ENCODE measurements at regions not wholly inside any gene's neighbourhood (a gene's known extent, or its start where the extent isn't known, plus 50 kb on each side); places are given as distances from the start of the nearest gene placed in this dataset.

DNA sequence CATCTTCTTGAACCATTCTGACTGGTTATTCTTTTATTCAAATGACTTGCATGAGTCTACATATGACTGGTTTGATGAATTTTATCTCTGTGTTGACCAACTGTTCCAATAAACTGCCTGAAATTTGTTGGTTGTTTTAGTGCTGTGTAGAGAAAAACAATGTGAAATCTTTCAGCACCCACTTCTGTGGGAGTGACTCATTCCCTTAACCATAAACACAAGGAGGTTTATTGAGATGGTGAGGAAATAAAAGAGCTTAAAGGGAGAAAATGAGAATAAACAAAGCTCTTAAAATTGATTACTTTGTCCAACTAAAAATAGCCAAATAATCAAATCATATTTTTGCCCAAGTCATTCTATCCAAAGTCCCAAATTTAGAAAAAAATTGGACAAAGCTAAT lies 341.1 kb downstream of the TGFB2 start:
- DNase-seq: no peak

DNA sequence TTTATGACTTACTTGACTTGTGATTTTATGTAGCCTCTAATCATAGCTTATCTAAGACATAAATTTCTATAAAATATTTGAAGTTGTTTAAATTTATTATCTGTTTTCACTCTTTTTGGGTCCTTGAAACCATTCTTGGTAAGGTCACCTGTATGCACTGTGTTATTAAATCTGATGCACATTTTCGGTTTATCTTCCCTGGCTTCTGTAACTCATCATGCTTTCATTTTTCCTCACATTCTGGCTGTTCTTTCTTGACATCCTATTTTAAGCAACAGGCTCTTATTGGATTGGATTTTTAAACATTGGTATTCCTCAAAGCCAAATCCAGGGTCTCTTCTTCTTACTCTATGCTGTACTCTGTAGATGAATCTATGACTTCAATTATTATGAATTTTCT lies 341.6 kb downstream of the TGFB2 start:
- DNase-seq: no peak

DNA sequence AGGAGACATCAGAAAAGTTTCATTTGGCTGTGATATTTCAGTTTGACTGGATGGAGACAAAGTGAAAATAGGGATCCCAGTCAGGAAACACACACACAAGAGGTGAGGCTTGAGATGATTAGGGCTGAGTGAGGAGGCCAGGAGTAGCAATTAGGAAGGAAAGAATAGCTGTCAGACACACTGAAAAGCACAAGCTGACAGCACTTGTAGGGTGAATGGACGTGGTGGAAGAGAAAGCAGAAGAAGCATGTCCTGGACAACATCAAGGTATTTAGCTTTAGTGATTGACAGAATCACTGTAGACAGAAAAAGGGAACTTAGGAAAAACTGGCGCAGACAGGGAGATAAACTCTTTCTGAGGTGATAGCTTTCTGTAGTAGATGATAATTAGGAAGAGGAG lies 347.7 kb downstream of the TGFB2 start:
- no peak for DNase-seq

DNA sequence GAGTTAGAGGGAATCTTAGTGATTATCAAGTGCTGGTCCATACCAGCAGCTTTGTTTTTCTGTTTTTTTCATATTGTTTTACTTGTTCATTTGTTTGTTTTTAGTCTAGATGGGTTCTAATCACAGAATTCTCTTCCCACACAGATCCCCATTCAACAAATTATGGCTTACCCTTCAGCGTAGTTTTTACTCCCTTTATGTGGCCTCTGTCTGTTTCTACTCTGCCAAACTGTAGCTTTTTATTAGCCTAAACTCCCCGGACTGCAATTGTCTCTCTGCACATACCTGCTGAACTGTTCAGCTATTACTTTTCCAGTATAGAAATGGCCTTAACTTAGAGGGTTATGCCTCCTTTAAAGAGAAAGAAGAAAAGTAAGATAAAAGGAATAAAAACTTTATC lies 348.5 kb downstream of the TGFB2 start:
- DNase-seq: no peak

DNA sequence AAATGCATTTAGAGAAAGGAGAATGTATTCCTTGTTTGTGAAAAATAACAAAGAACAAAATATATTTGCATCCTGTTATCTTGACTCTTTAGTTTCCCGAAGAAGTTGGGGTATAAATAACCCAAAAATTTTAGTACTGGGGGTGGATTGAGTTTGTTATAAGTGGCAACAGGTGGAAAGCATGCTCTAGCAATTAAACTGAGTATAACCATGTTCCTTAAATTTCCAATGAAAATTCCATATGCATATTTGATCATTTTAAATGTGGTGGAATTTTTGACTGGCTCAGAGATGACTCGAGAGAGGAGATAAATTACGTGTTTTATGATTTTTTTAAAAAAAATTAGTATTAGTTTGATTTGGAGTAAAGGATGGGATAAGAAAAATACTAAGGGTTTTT lies 348.9 kb downstream of the TGFB2 start:
- DNase-seq: no peak

DNA sequence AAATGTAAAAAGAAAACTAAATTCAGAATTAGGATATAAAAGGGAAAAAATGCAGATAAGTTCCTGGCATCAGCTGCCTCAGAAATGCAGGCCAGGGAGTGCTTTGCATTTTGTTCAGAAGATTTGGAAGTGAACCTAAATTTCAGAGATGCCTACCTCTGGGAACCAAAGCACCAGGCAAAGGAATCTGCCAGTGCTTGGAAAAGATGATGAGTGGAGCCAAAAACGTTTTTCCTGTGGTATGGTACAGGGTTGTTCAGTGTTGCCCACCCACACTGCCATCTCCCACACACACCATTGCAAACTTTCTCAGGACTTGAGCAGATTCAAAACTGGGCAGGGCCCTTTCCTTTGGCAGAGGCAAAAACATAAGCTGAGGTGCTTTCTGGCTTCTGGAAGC lies 349.5 kb downstream of the TGFB2 start:
- no peak for DNase-seq

DNA sequence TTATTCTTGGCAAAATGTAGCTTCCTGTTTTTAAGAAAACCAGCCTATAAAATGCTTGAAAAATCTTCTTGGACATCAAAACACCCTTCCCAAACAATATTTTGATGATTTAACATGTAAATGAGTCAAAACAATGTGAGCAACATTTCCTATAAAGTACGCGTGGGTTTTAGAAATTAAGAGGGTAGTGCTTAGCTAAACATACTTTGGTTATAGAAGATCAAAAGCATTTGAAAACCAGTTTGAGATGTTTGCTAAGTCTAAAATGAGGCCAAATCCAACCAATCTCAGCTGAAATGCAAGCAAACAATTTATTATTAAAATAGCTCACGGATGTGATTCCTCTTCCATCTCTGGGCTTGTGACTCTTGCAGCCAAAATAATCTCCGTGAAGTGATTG lies 350.4 kb downstream of the TGFB2 start:
- no peak for DNase-seq

DNA sequence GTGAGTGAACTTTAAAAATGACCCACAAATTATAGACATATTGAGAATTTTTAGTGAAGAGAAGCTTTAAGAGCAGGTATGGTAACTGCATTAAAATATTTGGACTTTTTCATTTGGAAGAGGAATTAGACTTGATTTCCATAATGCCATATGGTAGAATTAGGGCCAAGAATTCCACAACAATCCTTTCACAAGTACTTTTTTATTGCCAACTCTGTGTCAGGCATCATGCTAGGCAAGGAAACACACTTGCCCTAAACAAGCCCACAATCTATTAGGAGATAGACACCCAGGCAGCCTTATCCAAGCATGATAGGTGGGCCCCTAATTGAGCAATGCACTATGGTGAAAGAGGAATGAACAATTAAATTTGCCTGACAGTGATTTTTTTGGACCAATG lies 353.0 kb downstream of the TGFB2 start:
- DNase-seq: no peak

DNA sequence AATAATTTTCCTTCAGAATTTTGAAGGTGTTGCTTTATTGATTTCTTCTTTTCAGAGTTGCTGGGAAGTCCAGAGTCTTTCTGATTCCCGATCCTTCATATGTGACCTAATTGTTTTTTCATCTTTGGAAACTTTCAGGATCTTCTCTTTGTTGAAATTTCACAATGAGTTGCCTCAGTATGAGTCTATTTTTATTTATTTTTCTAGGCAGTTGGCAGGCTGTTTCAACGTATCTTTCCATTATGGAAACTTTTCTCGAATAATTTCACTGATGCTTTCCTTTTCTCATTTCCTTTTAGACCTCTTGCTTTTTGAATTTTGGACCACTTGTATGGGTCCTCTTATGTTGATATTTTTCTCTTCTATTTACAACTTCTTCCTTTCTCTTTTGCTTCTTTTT lies 354.3 kb downstream of the TGFB2 start:
- DNase-seq: no peak

DNA sequence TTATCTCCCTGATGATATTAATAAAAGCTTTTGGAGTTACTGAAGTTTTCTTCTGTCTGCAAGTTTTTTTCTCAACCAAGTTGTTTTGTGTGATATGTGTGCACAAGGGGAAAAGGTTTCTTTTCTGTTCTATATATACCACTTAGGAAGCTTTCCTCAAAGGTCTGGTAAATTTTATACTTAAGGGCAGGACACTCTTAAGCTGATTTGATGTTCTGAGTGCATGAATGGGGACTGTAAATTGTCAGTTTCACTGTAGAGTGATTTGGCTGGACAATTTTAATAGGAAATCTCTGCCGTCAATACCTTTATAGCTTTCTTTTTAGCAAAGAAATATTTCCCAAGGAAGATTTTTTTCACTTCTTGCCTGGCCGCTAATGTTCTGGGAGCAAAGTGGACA lies 354.7 kb downstream of the TGFB2 start:
- DNase-seq: no peak

DNA sequence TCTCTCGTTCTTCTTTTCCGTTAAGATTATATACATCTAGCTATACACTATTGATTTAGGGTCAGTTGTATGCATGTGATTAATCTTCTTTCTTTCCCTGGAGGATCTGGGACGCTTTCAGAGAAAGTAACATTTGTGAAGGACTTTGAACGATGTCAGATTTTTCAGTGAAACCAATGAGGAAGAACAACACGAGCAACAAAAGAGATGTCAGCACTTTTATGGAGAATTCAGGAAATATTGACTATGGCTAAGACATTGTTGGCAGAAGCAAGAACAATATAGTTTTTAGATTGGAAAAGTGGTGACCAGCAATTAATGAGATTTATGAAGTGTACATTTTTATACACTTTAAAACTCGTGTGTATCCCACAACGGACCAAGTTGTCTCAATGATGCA lies 355.5 kb downstream of the TGFB2 start:
- no peak for DNase-seq

DNA sequence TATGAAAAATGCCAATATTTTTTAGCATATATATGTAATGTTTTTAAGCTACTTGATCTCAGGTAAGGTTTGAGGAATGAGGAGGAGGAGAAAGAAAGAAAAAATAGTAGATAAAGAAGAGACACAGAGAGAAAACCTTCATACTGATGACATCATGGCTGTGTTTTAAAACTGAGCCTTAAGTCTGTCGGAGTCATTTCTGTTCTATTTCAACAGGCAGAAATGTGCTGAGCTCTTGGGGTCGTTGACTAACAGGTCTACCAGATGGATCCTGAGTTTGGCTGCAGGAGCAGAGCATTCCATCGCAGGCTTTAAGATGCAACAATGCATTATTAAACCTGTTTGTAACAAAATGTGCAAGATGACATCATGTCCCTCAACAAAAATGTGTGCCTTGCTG lies 356.0 kb downstream of the TGFB2 start:
- no peak for DNase-seq

DNA sequence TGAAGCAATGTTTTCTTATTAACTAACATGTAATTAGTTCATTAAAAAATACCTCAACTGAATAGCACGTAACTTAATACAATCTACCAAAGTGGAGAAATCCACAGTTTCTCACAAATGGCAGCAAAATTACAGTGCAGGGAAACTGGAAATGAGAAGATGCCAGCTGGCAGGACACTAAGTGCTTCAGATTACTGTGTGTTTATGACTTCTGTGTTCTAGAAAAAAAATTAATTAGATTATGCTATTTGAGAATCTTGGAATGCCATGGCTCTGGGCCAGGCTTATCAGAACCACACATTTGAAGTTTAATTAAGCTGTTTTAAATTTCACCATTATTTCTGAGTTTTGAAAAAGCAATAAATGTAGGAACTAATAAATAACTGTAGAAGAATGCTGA lies 357.6 kb downstream of the TGFB2 start:
- peak in 1 of 2 experiments; percentile 18 for DNase-seq

DNA sequence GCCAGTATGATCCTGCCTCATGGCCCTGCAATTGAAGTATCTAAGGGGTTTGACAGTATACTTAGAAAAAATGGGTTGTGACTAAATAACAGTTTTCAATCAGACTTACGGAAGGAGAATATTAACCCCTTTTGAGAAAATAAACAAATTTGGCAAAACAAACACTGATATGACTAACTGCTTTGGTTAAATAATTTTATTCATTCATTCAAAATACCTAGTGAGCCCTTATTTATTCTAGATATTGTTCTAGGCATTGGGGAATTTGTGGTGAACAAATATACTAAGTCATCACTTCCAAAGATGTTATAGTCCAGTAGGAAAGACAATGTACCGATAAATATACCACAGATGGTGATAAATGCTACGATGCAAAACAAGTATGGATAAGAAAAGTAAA lies 358.7 kb downstream of the TGFB2 start:
- no peak for DNase-seq

DNA sequence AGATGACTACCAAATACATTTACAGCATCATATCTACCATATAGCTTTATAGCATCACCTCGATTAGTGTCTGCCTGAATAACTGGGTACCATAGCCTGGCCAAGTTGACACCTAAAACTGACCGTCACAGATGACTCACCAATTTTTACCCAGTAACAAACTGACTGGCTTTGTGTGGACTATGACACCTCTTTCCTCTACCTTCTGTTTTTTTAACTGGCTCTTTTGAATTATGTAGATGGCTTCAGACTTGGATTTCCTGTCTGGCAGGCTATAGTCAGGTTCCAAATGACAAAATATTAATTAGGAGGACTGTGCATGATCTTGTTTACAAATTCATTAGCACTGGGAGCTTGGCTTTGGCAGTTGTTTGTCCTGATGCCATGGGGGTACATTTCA lies 360.3 kb downstream of the TGFB2 start:
- DNase-seq: no peak

DNA sequence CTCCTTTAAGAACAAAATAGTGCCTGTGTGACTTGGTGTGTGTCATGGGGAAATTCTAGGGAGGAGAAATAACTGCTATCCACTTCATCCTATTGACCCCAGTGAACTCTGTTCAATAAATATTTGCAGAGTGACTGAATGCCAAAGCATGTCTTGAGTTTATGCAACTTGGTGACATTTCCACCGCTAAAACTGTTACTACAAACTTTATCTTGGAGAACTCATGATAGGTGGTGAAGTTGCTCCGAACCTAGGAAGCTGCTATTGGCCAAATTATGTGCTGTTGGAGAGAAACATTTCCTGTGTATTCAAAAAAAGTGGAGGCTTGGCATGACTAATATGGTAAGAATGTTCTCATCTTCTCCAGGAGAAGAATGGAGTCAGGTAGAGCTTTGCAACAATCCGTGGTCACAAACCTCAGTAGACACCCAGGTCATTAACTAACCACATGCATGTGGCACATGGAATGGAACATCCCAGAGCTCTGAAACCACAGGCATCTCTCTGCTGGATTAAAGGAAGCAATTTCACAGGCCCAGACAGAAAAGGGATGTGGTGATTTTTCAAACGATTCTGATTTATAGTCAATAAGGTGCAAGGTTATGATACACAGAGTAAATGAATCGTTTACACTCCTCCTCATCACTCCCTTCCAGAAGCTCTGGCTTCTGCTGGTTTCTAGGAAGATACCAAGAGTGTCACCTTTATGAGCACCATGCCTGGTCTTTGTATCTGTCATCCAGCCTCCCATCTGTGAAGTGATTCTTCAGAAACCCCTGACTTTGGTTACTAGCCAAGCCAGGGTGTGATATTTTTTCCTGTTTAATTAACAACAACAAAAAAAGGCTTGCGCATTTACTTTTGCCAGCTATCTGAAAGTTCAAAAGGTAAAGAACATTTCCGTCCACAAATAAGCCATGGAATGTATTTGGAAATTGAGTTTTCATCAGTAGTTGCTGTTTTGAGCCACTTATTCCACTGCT lies 361.1 kb downstream of the TGFB2 start:
- no peak for DNase-seq

DNA sequence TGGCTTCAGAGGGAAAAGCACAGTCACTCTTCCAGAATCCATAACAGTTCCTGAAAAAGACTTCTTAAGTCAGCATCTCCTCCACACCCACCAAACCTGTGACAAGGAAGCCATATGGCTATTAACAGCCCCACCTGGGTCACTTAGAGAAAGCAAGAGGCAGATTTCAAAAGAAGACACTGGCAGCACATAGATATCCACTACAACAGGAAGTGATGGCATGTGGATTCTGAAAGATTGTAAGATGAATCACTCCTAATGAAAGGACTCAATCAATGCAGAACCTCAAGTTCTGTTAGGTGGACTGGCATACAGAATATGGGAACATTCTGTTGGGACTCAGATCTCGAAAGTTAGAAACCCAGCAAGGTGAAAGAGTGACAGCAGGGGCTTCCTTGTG lies 365.9 kb downstream of the TGFB2 start:
- no peak for DNase-seq

DNA sequence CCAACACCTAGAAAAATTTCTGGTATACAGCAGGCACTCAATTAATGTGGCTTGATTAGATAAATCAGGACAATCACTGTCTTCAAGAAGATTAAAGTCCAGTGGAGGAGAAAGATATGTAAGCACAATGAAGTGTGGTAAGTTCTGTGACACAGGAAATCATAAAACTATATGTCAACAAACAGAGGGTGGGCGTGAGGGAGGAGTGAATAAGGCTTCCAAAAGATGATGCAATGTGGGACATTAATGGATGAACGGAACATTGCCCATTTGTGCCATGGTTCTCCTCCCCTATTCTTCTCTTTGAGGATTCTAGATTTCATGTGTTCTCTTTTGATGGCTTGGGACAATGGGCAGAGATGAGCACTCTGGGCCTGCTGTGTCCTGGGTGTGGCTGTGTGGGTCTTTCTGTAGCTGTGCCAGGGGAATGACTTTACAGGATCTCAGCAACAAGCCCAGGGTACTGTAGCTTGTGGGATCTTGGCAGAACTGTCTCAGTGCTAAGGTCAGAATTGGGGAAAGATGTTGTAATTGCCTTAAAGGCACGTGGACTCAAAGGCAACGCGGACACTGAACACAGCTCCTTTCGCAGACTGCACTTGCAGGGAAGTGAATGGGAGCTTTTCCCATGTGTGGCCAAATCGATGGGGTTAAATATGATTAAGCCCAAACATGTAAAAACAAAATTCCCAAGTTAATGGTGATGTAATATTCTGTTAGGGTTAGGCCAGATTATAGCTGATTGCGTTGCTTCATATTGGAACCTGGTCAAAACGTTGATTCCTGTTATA lies 366.9 kb downstream of the TGFB2 start:
- no peak for DNase-seq

DNA sequence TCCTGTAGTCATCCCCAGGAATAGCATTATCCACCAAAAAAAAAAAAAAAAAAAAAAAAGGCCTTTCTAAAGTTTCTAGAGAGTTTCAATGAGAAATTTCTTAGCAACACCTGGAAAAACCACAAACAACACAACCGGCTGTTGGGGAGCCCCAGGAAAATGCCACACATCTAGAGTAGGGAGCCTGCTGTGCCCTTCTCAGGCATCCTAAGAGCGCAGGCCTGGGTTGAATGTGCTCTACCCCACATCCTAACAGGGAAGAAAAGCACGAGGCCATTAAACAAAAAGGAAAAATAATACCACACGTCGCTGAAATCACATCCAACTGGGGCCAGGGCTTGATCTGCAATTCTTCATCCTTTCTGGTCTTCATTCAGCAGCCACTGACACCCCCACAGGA lies 367.5 kb downstream of the TGFB2 start:
- DNase-seq: no peak

DNA sequence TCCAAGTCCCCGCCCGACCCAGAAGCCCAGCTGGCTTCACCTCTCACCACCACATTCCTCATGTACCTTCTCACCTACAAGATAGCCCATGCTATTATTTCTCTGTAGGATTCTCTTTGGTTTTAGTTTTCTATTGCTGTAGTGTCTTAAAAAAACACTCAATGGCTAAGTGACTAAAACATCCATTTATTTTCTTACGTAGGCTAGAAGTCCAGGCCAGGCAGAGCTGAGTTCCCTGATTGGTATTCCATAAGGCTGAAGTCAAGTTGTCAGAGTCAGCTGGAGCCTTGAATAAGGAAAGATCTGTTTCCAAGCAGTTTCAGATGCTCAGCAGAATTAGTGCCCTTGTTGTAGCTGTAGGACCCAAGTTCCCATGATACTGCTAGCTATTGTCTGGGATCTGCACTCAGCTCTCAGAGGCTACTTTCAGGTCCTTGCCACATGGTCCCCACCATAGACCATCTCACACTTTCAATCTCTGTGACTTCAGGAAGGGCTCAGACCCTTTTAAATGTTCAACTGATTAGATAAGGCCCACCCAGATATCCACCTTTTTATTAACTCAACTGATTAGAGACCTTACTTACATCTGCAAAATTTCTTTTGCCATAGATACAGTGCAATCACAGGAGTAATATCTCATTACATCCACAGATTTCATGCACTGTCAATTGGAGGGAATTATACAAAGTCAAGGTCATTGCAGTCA lies 371.0 kb downstream of the TGFB2 start:
- DNase-seq: no peak

DNA sequence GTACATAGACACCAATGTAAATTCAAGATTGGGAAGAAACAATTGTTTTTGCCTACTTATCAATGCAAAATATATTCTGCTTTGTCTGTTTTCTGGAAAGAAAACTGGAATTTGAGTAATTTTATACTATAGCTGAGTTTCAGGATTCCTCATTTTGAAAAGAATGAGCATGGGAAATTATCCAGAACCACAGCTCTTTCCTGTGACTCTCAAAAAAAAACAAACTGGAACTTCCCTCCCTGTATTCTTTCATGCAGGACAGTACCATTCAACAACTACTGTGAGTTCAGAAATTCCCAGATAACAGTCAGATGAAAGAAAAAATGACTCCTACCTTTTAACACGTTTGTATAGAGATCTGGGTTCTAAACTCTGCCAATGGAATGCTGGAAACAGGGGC lies 372.4 kb downstream of the TGFB2 start:
- DNase-seq: no peak

DNA sequence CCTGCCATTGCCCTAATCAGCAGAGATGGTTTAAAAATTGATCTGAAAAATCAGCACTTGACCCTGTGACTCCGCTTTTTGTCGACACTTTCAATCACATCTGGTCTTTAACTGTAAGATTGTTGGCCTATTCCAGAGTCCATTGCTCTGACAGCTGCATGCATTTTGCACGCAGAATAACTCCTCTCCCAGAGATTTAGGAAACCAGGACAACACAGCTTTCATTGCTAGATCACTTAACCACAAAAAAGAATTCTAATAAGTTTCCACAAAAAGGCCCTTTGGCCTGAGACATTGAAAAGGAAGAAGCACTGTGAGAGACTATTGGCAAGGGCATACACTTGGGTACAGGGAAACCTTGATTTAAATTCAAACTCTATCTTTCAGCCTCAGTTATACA lies 373.1 kb downstream of the TGFB2 start:
- no peak for DNase-seq

DNA sequence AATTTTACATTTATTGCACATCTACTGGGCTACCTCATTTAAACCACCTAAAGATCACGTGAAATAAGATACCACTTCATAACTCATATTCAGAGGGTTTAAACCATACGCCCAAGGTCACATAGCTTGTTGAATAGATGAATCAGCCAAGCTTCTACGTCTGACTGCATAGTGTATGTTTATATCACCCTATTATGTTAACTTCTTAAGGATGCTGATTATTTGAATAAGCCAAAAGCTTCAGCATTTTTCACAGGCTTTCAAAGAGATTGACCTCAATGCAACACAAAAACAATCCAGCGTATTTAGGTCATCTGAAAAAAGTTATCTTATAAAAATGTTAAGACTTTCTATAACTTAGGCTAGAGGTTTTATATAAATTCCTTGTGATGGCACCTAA lies 373.8 kb downstream of the TGFB2 start:
- DNase-seq: no peak
